HG02642 (cell line): ENCODE measurements at regions not wholly inside any gene's neighbourhood (a gene's known extent, or its start where the extent isn't known, plus 50 kb on each side); places are given as distances from the start of the nearest gene placed in this dataset.

Source experiments
- ATAC-seq: cut with Tn5 transposase; IDR thresholded peaks from one replicate; pipeline ENCODE4 v1.9.1; 2021; ENCODE audit warnings: mild to moderate bottlenecking; ENCODE audit not compliant: unreplicated experiment, poor library complexity

DNA sequence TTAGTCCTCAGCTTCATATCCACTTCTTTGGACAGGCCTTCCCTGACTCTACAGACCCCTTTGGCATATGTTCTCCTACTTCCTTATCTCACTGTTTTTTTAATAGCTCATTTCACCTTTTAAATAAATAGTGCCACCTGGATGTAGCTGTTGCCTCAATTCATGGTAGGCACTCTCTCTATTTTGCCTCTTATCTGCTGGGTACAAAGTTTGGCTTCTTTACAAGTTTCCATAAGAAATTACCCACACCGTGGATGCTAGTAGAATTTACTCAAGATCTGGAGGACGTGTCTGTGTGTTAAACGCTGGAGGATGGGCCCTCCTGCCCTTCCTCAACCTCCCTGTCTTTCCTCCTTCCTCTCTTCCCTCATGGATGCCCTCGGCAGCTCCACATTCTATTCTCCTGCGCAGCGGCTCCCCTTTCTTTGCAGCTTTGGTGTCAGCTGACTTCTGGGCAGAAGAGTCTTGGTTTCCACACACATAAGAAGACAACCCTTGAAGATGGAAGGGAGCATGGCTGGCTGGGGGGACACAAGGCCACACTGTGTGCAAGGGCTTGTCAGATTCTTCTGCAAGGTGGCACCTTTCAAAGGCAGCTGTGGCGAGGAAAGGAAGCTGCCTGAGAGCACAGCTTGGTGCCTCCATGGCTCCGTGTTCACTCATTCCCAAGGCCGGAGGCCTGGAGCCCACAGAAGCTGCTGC is 212.6 kb downstream of the SNX19 start:
- no peak for ATAC-seq

DNA sequence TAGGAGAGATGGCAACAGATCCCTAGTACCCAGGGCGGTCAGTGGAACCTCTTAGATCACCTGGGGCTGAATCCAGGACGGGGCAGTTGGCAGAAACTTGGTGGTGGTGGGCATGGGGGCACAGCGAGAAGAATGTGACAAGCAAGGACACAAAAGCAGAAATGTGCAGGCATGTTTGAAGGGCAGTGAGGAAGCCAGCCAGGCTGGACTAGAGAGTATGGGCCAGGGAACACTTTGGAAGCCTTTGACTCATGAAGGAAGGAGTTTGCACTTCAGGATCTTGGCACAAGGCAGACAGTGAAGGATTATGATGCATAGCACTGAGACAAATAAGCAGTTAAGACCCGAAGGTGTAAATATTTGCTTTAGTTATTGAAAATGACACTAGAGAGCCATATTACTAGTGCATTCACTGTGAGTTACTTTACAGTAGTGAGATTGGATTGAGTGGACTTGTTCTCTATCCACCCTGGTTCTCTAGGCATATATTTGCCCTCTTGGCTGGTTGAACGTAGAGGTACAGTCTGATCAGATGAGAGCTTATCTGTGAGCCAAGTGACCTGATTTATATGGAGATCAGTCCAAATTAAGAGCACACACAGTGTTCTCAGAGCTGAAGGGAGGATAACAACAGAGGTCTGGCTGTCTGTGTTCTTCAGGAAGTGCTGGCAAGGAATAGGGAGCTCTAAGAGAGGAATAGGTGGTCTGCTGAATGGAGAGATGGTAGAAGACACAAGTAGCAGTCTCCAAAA is 210.4 kb downstream of the SNX19 start:
- no peak for ATAC-seq

DNA sequence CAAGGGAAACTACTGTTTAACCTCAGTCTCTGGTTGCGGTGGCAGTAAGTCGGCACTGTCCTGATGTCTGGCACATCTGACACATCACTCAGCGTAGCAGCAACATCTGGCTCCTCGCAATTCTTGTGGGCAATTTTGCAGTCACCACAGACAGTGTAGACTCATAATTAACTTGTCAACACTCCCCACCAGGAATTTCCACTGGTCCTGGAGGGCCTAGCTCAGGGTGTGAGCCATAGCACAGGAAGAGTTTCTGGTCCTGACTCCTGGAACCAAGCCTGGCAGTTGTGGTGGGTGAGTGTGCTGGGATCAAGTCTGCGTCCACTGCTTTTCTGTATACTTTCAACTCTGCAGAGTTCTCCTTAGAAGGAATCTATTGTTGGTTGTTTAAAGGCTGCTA is 209.7 kb downstream of the SNX19 start:
- no peak for ATAC-seq

DNA sequence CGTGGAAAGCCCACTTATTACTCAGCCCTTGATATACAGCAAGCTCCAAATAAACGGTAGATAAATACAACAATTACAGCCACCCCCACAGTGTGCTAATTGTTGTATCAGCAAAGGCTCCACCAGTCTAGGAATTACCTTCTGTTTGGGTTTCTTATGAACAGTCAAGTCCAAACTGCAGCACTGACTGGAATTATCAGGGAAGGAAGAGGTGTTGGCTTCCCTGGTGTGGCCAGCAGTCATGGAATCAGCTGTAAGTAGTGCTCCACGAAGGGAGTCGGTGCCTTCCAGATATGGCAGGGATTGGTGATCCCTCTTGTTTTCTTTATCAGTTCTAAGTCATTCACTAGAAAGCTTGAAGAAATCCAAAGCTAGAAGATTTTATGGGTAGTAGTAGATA is 209.1 kb downstream of the SNX19 start:
- ATAC-seq = no peak

DNA sequence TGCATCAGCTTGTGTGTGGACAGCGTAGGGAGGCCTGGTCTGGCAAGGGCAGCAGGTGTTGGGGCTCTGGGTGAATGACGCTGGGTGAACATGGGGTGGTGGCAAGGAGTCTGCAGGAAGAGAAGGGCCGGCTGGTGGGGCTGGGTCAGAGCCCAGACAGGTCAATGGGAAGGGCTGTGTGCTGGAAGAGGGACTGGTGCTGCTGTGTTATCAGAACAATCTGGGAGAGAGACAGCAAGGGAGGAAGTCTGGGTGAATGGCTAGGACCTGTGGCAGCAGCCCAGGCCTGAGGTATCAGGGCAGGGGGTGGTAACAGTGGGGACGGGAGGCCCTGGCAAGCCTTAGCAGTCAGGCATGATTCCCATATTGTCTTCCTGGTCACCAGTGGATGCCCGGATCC is 206.7 kb downstream of the SNX19 start:
- ATAC-seq = no peak

DNA sequence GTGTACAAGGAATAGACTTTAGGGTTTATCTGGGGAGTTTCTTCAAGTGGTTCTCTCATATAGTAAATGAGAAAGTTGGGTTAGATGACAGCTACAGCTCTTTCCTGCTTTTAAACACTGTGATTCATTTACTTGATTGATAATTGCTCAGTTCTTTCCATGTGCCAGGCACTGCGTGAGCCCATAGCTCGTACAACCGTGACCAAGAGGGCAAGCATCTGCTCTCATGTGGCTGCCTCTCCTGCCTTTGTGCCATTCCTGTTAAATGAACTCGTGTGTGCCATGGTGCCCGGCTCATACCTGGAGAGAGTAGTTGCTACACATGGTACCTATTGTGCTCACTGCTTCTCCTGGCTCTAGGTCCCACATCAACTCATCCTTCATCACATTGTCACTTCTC is 206.3 kb downstream of the SNX19 start:
- no peak for ATAC-seq

DNA sequence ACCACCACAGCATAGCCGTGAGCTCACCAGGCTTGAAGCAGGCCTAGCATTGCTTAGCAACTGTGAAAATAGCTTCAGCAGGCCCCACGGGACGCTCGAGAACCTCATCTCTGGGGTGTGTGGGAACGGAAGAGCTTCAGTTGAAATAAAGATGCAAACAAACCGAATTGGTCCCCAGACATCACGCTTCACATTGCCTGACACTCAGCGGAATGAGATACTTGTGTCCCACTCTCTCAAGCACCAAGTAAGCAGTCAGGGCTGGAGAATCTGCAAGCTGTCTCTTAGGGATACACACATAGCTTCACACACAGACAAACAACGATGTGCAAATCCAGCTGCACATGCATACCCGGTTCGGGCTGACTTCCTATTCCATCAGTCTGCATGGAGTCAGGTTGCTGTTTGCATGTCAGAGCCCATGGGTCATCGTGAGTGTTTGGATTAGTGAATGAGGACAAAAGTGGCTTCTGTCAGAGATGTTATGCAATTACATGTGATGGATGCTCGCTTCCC is 205.7 kb downstream of the SNX19 start:
- no peak for ATAC-seq

DNA sequence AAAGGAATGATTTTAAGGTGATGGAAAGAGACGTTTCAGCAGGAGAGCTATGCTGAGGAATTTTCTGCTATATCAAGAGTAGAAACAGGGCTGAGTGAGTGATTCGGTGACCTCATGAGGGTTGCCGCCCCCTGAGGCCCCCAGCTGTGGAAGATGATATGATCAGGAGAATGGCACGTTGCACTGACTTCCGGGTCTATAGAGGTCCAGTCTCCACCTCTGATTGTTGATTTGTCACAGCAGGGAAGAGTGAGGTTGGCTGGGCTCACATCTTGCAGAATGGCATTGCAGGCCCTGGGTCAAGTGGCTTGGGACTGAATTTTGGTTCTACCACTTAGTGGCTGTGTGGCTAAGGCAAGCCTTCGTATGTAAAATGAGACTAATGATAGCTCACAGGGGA is 205.1 kb downstream of the SNX19 start:
- no peak for ATAC-seq

DNA sequence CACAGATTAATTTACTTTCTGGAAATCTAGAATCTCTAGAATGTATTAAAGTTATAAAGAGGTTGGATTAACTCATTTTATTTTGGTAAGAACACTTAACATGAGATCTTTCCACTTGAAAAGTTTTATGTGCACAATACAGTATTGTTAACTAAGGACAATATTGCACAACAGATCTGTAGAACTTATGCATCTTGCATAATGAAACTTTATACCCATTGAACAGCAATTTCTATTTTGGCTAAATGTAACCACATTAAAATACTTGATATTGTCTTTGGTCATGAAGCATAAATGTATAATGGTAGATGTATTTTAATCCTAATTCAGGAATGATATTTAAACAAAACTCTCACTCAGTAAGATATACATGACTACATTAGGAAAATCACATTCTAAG is 203.8 kb downstream of the SNX19 start:
- ATAC-seq = no peak

DNA sequence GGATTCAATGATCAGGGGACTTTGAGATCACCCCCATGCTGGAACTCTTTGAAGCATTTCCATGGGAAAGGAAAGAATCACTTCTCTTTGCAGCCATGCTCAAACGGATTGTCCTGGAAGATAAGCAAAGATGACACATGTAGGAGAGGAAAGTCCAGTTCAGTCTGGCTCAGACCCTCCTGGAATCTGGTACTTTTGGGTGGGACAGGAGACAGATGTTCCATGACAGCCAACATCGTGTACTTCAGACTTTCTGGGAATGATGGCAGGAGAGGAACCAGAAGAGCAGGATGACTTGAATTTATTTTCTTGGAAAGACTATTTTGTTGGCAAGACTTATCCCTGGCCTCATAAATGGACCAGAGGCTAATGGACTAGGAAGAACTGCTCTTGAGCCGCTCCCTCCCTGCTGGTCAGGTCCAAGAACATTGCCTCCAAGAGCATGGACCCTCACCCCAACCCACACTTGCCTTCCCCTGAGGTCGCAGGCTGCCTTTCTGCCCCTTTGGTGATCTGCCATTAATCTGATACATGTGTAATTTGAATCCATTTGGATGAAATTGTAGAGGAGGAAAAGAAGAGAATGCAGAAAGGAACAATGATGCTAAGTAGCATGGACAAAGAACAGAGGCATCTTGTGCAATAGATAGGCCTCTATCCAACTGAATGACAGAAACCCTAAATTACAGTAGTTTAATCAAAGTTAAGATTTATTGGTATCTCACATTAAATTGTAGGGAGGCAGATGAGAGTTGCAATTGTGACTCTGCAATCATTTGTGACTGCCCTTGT is 201.0 kb downstream of the SNX19 start:
- no peak for ATAC-seq

DNA sequence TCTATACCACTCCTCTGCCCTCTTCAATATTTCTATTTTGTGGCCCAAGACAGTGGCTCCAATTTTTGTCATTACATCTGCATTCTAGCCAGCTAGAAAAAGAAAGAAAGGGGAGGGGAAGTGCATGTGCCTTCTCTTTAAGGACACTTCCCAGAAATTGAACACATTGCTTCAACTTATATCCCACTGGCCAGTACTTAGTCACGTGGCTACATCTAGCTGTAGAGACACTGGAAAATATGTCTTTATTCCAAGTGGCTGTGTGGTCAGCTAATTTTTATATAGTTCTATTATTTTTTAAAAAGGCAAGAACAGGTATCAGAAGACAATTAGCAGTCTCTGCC is 200.4 kb downstream of the SNX19 start:
- no peak for ATAC-seq

DNA sequence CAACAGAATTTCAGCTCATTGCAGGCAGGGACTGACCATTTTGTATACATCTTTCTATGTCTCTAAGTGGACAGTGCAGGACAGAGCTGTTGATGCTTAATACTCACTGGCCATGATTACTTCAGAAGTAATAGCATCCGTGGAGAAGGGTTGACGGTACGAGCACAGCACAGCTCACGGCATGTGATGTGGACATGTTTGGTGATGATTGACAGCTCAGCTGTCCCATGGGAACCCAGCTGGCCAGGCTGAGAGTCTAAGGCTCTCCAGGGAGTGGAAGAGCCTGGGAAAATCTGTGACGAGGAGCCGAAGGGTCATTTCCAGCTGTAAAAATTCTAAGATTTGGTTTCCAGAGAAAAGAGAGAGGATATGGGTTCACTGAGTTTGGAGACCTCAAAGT is 198.2 kb downstream of the SNX19 start:
- no peak for ATAC-seq

DNA sequence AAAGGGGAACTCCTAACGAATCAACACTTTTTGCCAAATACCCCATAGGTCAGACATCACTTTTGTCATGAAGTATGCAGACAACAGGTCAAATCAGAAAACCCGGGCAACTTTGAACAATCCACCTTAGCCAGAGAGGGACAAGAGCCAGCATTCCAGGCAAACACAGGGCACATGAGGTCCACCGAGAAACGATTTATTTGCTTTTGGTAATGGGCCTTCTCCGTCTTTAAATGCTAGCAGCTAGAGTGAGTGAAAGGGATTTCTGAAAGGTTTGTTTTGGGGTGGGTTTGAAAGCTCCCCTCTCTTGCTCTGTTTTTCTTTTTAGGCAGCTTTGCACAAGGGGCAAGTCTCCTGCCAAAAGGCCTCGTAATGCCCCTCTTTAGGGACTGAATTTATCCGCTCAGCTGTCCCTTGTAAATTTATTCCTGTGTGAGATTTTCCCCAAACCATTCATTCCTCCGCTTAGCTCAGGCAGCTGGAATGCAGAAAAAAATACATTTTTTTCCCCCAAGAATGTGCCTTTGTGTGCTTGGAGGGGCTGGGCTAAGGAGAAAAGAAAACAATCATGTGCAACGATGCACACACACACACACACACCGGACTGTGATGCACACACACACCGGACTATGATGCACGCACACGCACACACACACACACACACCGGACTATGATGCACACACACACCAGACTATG is 196.9 kb downstream of the SNX19 start:
- ATAC-seq = no peak

DNA sequence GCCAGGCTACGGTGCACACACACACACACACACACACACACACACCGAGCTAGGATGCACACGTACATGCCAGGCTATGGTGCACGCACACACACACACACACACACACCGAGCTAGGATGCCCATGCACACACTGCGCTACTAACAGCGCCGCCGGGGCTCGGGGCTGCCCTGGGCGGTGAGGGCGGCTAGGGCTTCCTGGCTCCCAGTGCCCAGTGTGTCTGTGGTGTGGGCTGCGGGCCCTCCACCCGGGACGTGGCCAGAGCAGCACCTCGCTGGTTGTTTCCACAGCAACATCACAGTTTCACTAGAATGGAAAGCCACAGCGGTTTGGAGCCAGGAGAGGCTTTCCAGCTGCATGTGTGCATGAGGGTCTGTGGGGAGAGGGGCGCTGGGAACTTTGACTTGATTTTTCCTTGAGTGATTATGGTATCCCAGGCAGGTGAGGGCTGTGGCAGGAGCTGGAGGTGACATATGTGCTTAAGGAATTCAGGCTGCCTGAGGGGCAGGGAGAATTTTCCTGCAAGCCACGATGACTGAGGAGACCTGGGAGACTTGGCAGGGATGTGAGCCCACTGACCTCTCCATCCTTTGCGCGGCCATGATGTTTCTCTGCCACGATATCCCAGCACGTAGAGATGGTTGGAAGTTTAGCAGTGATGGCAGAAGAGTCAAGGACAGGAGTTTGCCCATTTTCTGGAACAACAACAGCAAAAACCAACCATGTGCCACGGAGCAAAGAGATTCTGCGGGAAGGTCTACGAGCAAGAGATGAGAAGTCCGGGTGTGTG is 195.9 kb downstream of the SNX19 start:
- ATAC-seq = no peak

DNA sequence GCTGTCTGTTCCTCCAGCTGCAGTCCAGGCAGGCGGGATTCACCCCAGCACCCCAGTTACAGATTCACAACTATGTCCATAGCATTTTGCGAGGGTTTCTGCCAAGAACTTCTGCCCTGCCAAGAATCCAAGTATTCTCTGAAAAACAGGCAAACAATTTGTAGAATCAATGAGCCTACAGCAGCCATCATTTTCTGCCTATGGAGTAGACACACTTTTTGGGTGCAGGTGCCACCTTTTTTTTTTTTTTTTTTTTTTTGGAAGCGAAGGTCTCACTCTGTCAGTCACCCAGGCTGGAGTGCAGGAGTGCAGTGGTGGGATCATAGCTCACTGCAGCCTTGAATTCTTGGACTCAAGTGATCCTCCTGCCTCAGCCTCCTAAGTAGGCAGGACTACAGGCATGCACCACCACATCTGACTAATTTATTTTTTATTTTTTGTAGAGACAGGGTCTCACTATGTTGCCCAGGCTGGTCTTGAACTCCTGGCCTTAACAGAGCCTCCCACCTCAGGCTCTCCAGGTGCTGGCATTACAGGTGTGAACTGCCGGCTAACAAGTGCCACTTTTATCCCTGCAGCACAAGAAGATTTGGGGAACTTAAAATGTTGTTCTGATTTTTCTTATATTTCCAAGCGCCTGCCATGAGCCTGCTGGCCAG is 195.1 kb downstream of the SNX19 start:
- no peak for ATAC-seq

DNA sequence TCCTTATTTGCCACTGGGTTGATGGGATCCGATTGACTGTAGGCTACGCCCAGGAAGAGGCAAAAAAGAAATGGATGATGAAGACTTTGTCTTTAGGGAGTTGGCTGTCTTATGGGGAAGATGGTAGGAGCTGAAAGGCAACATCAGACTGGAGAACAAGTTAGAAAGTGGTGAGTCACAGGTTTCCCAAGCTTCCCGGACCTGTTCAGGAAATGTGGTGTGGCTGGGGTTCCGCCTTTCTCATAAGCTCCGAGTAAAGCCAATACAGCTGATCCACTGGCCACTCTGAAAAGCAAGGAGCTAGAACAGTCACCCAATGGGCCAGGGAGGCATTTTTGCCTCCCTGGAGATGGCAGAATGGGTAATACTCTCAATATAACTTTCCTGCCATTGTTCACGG is 194.5 kb downstream of the SNX19 start:
- ATAC-seq = no peak

DNA sequence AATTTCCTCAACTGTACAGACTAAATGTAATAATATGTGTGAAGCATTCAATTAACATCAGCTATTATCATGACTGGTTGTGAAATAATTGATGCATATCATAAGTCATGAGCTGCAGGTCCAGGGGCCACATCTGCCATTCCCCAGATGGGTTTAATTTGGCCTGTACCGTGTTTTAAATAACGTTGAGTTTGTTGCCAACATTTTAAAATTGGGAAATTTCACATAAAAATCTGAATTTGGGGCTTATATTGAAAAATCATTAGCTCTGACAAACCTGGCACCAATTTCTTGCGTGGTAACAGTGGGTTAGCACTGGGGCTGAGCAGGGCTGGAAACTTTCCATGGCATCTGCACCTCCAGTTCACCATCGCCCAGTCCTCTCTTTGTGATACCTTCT is 193.9 kb downstream of the SNX19 start:
- no peak for ATAC-seq

DNA sequence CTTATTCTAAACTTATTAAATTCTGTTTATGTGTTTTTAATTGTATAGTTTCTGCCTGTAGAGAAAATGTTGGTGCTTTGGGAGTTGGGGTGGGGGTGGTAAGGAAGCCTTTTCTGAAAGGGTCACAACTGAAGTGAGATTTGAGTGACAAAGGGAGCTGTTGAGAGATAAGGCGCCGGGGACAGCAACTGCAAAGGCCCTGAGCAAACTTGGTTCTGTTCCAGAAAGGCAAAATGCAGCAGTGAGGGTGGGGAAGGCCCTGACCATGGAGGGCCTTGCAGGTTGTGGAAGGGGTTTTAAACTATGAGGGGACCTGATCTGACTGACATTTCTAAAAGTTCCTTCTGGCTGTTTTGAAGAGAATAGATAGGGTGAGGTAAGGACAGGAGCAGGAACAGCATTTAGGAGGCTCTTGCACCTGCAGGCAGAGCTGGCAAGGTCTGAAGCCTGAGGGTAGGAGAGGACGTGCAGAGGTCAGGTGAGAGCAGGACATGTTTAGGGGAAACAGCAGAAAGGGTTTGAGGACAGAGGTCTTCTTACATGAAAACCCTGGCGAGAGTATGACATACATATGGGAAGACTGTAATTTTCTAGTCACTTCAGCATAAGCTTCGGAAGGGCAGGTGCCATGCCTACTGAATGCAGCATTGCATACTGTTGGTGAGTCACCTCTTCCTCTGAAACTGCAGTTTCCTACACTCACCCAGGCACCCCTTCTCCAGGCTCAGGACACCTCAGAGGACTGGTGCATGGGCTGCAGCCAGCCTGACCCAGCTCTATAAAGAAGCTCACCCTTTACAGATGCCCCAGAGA is 190.7 kb downstream of the SNX19 start:
- ATAC-seq = no peak
